Activated naive CD4-positive, alpha-beta T cell treated with anti-CD3 and anti-CD28 coated beads, Interleukin-2, amount 10 ng/mL, durations not matched to agents 7 days and 5 days (primary cell): ENCODE measurements at regions not wholly inside any gene's neighbourhood (a gene's known extent, or its start where the extent isn't known, plus 50 kb on each side); places are given as distances from the start of the nearest gene placed in this dataset.

Experiments
- CTCF ChIA-PET: fragments of 350-600 bp; sonication (Branson Sonifier 250); formaldehyde crosslinking; loops from one replicate; lab custom pipeline; 2021; ENCODE audit warnings: antibody characterized with exemption; lab: Charles Lee
- DNase-seq: peaks from one replicate; pipeline ENCODE4 v3.0.0-alpha.2; 2020
- H3K27ac Mint-ChIP-seq: one replicate; pipeline ENCODE4 v1.8.0; 2021; ENCODE audit warnings: mild to moderate bottlenecking, moderate library complexity, mixed read lengths
- H3K27me3 Mint-ChIP-seq: one replicate; pipeline ENCODE4 v1.8.0; 2021; ENCODE audit warnings: mild to moderate bottlenecking, mixed read lengths
- H3K36me3 Mint-ChIP-seq: one replicate; pipeline ENCODE4 v1.8.0; 2021; ENCODE audit warnings: mixed read lengths
- H3K4me1 Mint-ChIP-seq: one replicate; pipeline ENCODE4 v1.8.0; 2021; ENCODE audit warnings: mixed read lengths
- H3K4me3 Mint-ChIP-seq: one replicate; pipeline ENCODE4 v1.8.0; 2021; ENCODE audit warnings: mild to moderate bottlenecking, moderate library complexity, mixed read lengths
- H3K9me3 Mint-ChIP-seq: one replicate; pipeline ENCODE4 v1.8.0; 2021; ENCODE audit warnings: mixed read lengths

- CTCF ChIA-PET, result no interaction called here
- Mint-ChIP-seq H3K27ac (no peak overlapping the region), H3K4me3 (no peak overlapping the region), H3K36me3 (no peaks in the 10 kb centered on the region), H3K9me3 (no peaks in the 10 kb centered on the region), H3K4me1 (no peaks in the 10 kb centered on the region), H3K27me3 (no peaks in the 10 kb centered on the region)
- DNase-seq, result no peak
Observed at GRCh38 chrX:44401151-44401550, 57.7 kb upstream of the EFHC2 start.

DNA sequence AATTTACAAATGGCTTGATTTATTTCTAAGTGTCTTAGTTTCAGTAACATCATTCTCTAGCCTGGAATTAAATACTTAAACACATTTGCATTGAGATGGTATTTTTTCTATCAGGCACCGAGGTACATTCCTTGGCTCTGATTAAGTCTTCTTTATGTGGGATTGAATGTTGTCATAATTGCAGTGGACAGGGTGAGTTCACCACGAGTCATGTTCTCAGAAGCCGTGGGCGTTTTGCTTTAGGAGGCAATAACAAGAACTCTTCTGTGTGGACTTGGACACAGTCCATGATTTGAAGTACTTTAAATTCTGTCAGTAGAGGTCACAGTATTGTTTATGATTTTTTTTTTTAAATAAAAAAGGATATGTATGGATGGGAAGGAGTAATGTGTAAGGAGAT, 57.1 kb upstream of the EFHC2 start:
- no peaks in the 10 kb centered on the region for H3K36me3 Mint-ChIP-seq
- no peak for DNase-seq
- H3K4me1 Mint-ChIP-seq, result no peaks in the 10 kb centered on the region
- no peak overlapping the region for H3K27ac Mint-ChIP-seq
- H3K27me3 Mint-ChIP-seq, result no peaks in the 10 kb centered on the region
- no peaks in the 10 kb centered on the region for H3K9me3 Mint-ChIP-seq
- H3K4me3 Mint-ChIP-seq, result no peak overlapping the region
- CTCF ChIA-PET, result no interaction called here

- DNase-seq, result no peak
- no peaks in the 10 kb centered on the region for H3K27me3 Mint-ChIP-seq
- CTCF ChIA-PET, result no interaction called here
- no peaks in the 10 kb centered on the region for H3K9me3 Mint-ChIP-seq
- no peak overlapping the region for H3K4me3 Mint-ChIP-seq
- no peaks in the 10 kb centered on the region for H3K36me3 Mint-ChIP-seq
- no peaks in the 10 kb centered on the region for H3K4me1 Mint-ChIP-seq
- H3K27ac Mint-ChIP-seq, result no peak overlapping the region
Observed at GRCh38 chrX:44400161-44400560, 56.7 kb upstream of the EFHC2 start.
